ENCODE measurements at regions not wholly inside any gene's neighbourhood (a gene's known extent, or its start where the extent isn't known, plus 50 kb on each side); places are given as distances from the start of the nearest gene placed in this dataset.
A peak's percentile ranks its signal among the peaks of the same experiment; 100 is the strongest.
"Not testable (repeated sequence)": the region's sequence is repeated elsewhere in the genome, so short reads cannot be mapped to it uniquely, and the experiment has no call there.

GRCh38 chr6:44021589-44022295 is 105.5 kb downstream of the MRPL14 start:
- peaks cover 28% of the 10 kb centered on the region for H3K27me3 Mint-ChIP-seq

GRCh38 chr6:44020664-44021425 is 106.4 kb downstream of the MRPL14 start:
- Mint-ChIP-seq H3K27me3 (peaks cover 22% of the 10 kb centered on the region), H3K36me3 (ENCODE audit: low read depth) (no peaks in the 10 kb centered on the region), H3K27ac (no peak overlapping the region), H3K9me3 (no peaks in the 10 kb centered on the region), H3K4me3 (no peak overlapping the region), H3K4me1 (ENCODE audit: low read depth) (peaks cover 45% of the 10 kb centered on the region)
- intact Hi-C loops (cut with micrococcal nuclease), result no loop called here

More at GRCh38 chr6:44021589-44022295, 105.5 kb downstream of the MRPL14 start:
- H3K4me1 Mint-ChIP-seq (ENCODE audit: low read depth), result peaks cover 45% of the 10 kb centered on the region
- intact Hi-C loops (cut with micrococcal nuclease), result no loop called here
- H3K27ac Mint-ChIP-seq, result peak overlapping the region; percentile 2
- no peaks in the 10 kb centered on the region for H3K9me3 Mint-ChIP-seq
- no peaks in the 10 kb centered on the region for H3K36me3 Mint-ChIP-seq (ENCODE audit: low read depth)
- H3K4me3 Mint-ChIP-seq, result no peak overlapping the region

GRCh38 chr6:44020148-44020547 is 107.1 kb downstream of the MRPL14 start:
- Mint-ChIP-seq H3K27me3 (peaks cover 22% of the 10 kb centered on the region), H3K4me3 (no peak overlapping the region), H3K36me3 (ENCODE audit: low read depth) (no peaks in the 10 kb centered on the region), H3K27ac (no peak overlapping the region), H3K9me3 (no peaks in the 10 kb centered on the region), H3K4me1 (ENCODE audit: low read depth) (peaks cover 45% of the 10 kb centered on the region)
- intact Hi-C loops (cut with micrococcal nuclease), result no loop called here

- H3K4me3 Mint-ChIP-seq; H3K36me3 Mint-ChIP-seq (ENCODE audit: low read depth); H3K27ac Mint-ChIP-seq; intact Hi-C loops (cut with micrococcal nuclease): not testable (repeated sequence)
- Mint-ChIP-seq H3K4me1 (ENCODE audit: low read depth) (peaks cover 26% of the 10 kb centered on the region), H3K27me3 (peaks cover 19% of the 10 kb centered on the region), H3K9me3 (peaks cover 17% of the 10 kb centered on the region)
Measured at GRCh38 chr6:44017307-44017706, 109.9 kb downstream of the MRPL14 start.

GRCh38 chr6:44016131-44016870 is 111.0 kb downstream of the MRPL14 start:
- H3K27me3 Mint-ChIP-seq, result peaks cover 20% of the 10 kb centered on the region
- H3K27ac Mint-ChIP-seq, result no peak overlapping the region
- H3K9me3 Mint-ChIP-seq, result peaks cover 22% of the 10 kb centered on the region
- H3K36me3 Mint-ChIP-seq (ENCODE audit: low read depth), result peaks cover 8% of the 10 kb centered on the region
- intact Hi-C loops (cut with micrococcal nuclease), result no loop called here
- peaks cover 27% of the 10 kb centered on the region for H3K4me1 Mint-ChIP-seq (ENCODE audit: low read depth)
- H3K4me3 Mint-ChIP-seq, result no peak overlapping the region

GRCh38 chr6:44012078-44012493 is 115.2 kb downstream of the MRPL14 start:
- H3K4me1 Mint-ChIP-seq (ENCODE audit: low read depth), result peaks cover 45% of the 10 kb centered on the region
- peaks cover 22% of the 10 kb centered on the region for H3K9me3 Mint-ChIP-seq
- H3K4me3 Mint-ChIP-seq, result no peak overlapping the region
- peak overlapping the region; percentile 33 for H3K27ac Mint-ChIP-seq
- H3K27me3 Mint-ChIP-seq, result peaks cover 39% of the 10 kb centered on the region
- intact Hi-C loops (cut with micrococcal nuclease), result no loop called here
- peaks cover 8% of the 10 kb centered on the region for H3K36me3 Mint-ChIP-seq (ENCODE audit: low read depth)

GRCh38 chr6:44011350-44011920 is 115.8 kb downstream of the MRPL14 start:
- Mint-ChIP-seq H3K9me3 (peaks cover 22% of the 10 kb centered on the region), H3K4me3 (no peak overlapping the region), H3K36me3 (ENCODE audit: low read depth) (peaks cover 8% of the 10 kb centered on the region), H3K4me1 (ENCODE audit: low read depth) (peaks cover 45% of the 10 kb centered on the region), H3K27me3 (peaks cover 45% of the 10 kb centered on the region), H3K27ac (peak overlapping the region; percentile 33)
- intact Hi-C loops (cut with micrococcal nuclease), result no loop called here

- no peak overlapping the region for H3K27ac Mint-ChIP-seq
- peaks cover 22% of the 10 kb centered on the region for H3K9me3 Mint-ChIP-seq
- peaks cover 8% of the 10 kb centered on the region for H3K36me3 Mint-ChIP-seq (ENCODE audit: low read depth)
- H3K4me3 Mint-ChIP-seq, result no peak overlapping the region
- peaks cover 53% of the 10 kb centered on the region for H3K27me3 Mint-ChIP-seq
- intact Hi-C loops (cut with micrococcal nuclease), result no loop called here
- H3K4me1 Mint-ChIP-seq (ENCODE audit: low read depth), result peaks cover 45% of the 10 kb centered on the region
Measured at GRCh38 chr6:44010411-44011349, 116.6 kb downstream of the MRPL14 start.

GRCh38 chr6:44009425-44010321 is 117.6 kb downstream of the MRPL14 start:
- Mint-ChIP-seq H3K27ac (no peak overlapping the region), H3K4me1 (ENCODE audit: low read depth) (peaks cover 54% of the 10 kb centered on the region), H3K9me3 (peaks cover 22% of the 10 kb centered on the region), H3K27me3 (peaks cover 63% of the 10 kb centered on the region), H3K36me3 (ENCODE audit: low read depth) (peaks cover 8% of the 10 kb centered on the region), H3K4me3 (no peak overlapping the region)
- intact Hi-C loops (cut with micrococcal nuclease), result no loop called here

GRCh38 chr6:44008821-44009370 is 118.4 kb downstream of the MRPL14 start:
- H3K36me3 Mint-ChIP-seq (ENCODE audit: low read depth), result peaks cover 8% of the 10 kb centered on the region
- no peak overlapping the region for H3K4me3 Mint-ChIP-seq
- peaks cover 20% of the 10 kb centered on the region for H3K9me3 Mint-ChIP-seq
- intact Hi-C loops (cut with micrococcal nuclease), result no loop called here
- H3K4me1 Mint-ChIP-seq (ENCODE audit: low read depth), result peaks cover 54% of the 10 kb centered on the region
- no peak overlapping the region for H3K27ac Mint-ChIP-seq
- peaks cover 70% of the 10 kb centered on the region for H3K27me3 Mint-ChIP-seq

- peaks cover 12% of the 10 kb centered on the region for H3K9me3 Mint-ChIP-seq
- intact Hi-C loops (cut with micrococcal nuclease), result no loop called here
- H3K27ac Mint-ChIP-seq, result no peak overlapping the region
- peaks cover 76% of the 10 kb centered on the region for H3K27me3 Mint-ChIP-seq
- H3K36me3 Mint-ChIP-seq (ENCODE audit: low read depth), result peaks cover 8% of the 10 kb centered on the region
- no peak overlapping the region for H3K4me3 Mint-ChIP-seq
- H3K4me1 Mint-ChIP-seq (ENCODE audit: low read depth), result peaks cover 59% of the 10 kb centered on the region
Measured at GRCh38 chr6:44007818-44008621, 119.2 kb downstream of the MRPL14 start.

Data from dendritic cell treated with granulocyte-macrophage colony-stimulating factor and Interleukin-4, amounts not matched to agents 40 ng/mL and 50 ng/mL, for 4 days (primary cell).